Hepatocyte (in vitro differentiated cells): ENCODE measurements at regions not wholly inside any gene's neighbourhood (a gene's known extent, or its start where the extent isn't known, plus 50 kb on each side); places are given as distances from the start of the nearest gene placed in this dataset.
"Not testable (repeated sequence)": the region's sequence is repeated elsewhere in the genome, so short reads cannot be mapped to it uniquely, and the experiment has no call there.

Source experiments
- DNase-seq: peaks from one replicate; pipeline ENCODE4 v3.0.0-alpha.2; 2016; ENCODE audit warnings: low spot score
- H2AFZ ChIP-seq: fragments of 200-600 bp; sonication (generic); 2 replicates; pipeline ENCODE4 v1.6.0; 2016; ENCODE audit warnings: antibody characterized with exemption, mild to moderate bottlenecking
- H3K27ac ChIP-seq: fragments of 200-600 bp; sonication (generic); 2 replicates; pipeline ENCODE4 v1.5.1; 2016; ENCODE audit warnings: mild to moderate bottlenecking
- H3K27me3 ChIP-seq: fragments of 200-600 bp; sonication (generic); 2 replicates; pipeline ENCODE4 v1.6.1; 2016
- H3K36me3 ChIP-seq: fragments of 200-600 bp; sonication (generic); replicated peaks from 2 replicates; pipeline ENCODE4 v1.5.1; 2016; ENCODE audit warnings: low read depth; ENCODE audit not compliant: insufficient read depth
- H3K4me1 ChIP-seq: fragments of 200-600 bp; sonication (generic); 2 replicates; pipeline ENCODE4 v1.5.1; 2016; ENCODE audit warnings: mild to moderate bottlenecking, moderate library complexity; ENCODE audit not compliant: insufficient read depth
- H3K4me2 ChIP-seq: fragments of 200-600 bp; sonication (generic); 2 replicates; pipeline ENCODE4 v1.6.0; 2016
- H3K4me3 ChIP-seq: fragments of 200-600 bp; sonication (generic); 2 replicates; pipeline ENCODE4 v1.5.1; 2016; ENCODE audit warnings: mild to moderate bottlenecking
- H3K79me2 ChIP-seq: fragments of 200-600 bp; sonication (generic); 2 replicates; pipeline ENCODE4 v1.6.0; 2017; ENCODE audit warnings: mild to moderate bottlenecking
- H3K9me2 ChIP-seq: fragments of 200-600 bp; sonication (generic); replicated peaks from 2 replicates; pipeline ENCODE4 v1.6.0; 2017; ENCODE audit warnings: mild to moderate bottlenecking; ENCODE audit not compliant: insufficient read depth
- H3K9me3 ChIP-seq: fragments of 200-600 bp; sonication (generic); 2 replicates; pipeline ENCODE4 v1.5.1; 2016; ENCODE audit warnings: low read depth, mild to moderate bottlenecking
- H4K20me1 ChIP-seq: fragments of 200-600 bp; sonication (generic); 2 replicates; pipeline ENCODE4 v1.6.0; 2016; ENCODE audit warnings: mild to moderate bottlenecking; ENCODE audit not compliant: insufficient read depth, poor library complexity, severe bottlenecking
- EZH2 ChIP-seq: fragments of 200-600 bp; sonication (generic); IDR thresholded peaks from 2 replicates; pipeline ENCODE4 v1.6.1; 2016; ENCODE audit warnings: antibody characterized with exemption, mild to moderate bottlenecking, borderline replicate concordance
- EZH2phosphoT487 ChIP-seq: fragments of 200-600 bp; sonication (generic); IDR thresholded peaks from one replicate; pipeline ENCODE4 v1.6.1; 2018; ENCODE audit warnings: antibody characterized with exemption, mild to moderate bottlenecking, low read depth, moderate library complexity; ENCODE audit not compliant: unreplicated experiment, severe bottlenecking
- WGBS: methylation state at CpG from one replicate; pipeline ENCODE4 v1.1.6; 2016; ENCODE audit warnings: low lambda C conversion rate; ENCODE audit errors: missing lambda C conversion rate; 5-methylcytosine and 5-hydroxymethylcytosine counted together
- TF ChIP-seq, protein P1 (sequence below): fragments of 200-600 bp; sonication (generic); IDR thresholded peaks from 2 replicates; pipeline ENCODE4 v1.5.1; 2016; ENCODE audit warnings: antibody characterized with exemption, mild to moderate bottlenecking; ENCODE audit not compliant: poor library complexity

DNA sequence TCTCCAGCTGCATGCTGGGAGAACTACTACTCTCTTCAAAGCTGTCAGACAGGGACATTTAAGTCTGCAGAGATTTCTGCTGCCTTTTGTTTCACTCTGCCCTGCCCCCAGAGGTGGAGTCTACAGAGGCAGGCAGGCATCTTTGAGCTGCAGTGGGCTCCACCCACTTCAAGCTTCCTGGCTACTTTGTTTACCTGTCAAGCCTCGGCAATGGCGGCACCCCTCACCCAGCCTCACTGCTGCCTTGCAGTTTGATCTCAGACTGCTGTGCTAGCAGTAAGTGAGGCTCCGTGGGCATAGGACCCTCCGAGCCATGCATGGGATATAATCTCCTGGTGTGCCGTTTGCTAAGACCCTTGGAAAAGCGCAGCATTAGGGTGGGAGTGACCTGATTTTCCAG lies 61.7 kb downstream of the DMRTA1 start:
- 93% methylated on average over 6 of the region's 6 CpGs for WGBS
- H3K36me3 ChIP-seq, H3K4me1 ChIP-seq, H3K27me3 ChIP-seq, DNase-seq, H3K9me3 ChIP-seq, H3K4me2 ChIP-seq, H3K9me2 ChIP-seq, H3K27ac ChIP-seq, H4K20me1 ChIP-seq, H3K79me2 ChIP-seq, H3K4me3 ChIP-seq, H2AFZ ChIP-seq: not testable (repeated sequence)

DNA sequence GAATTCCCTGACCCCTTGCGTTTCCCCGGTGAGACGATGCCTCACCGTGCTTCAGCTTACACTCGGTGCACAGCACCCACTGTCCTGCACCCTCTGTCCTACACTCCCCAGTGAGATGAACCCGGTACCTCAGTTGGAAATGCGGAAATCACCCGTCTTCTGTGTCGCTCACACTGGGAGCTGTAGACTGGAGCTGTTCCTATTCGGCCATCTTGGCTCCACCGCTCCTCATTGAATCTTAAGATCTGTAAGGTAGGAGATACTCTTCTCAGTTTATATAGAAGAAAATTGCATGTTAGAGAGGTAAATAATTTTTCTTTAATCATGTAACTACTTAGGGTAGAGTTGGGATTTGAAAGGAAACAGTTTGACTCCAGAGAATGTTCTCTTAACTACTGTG lies 62.2 kb downstream of the DMRTA1 start:
- no peak overlapping the region for H3K27ac ChIP-seq
- no peaks in the 10 kb centered on the region for H4K20me1 ChIP-seq
- no peaks in the 10 kb centered on the region for H3K4me1 ChIP-seq
- no peaks in the 10 kb centered on the region for H3K27me3 ChIP-seq
- no peak overlapping the region for H3K4me3 ChIP-seq
- WGBS: 85% methylated on average over 11 of the region's 11 CpGs
- DNase-seq: no peak
- TF ChIP-seq EZH2phosphoT487: no peak
- TF ChIP-seq, protein P1, sequence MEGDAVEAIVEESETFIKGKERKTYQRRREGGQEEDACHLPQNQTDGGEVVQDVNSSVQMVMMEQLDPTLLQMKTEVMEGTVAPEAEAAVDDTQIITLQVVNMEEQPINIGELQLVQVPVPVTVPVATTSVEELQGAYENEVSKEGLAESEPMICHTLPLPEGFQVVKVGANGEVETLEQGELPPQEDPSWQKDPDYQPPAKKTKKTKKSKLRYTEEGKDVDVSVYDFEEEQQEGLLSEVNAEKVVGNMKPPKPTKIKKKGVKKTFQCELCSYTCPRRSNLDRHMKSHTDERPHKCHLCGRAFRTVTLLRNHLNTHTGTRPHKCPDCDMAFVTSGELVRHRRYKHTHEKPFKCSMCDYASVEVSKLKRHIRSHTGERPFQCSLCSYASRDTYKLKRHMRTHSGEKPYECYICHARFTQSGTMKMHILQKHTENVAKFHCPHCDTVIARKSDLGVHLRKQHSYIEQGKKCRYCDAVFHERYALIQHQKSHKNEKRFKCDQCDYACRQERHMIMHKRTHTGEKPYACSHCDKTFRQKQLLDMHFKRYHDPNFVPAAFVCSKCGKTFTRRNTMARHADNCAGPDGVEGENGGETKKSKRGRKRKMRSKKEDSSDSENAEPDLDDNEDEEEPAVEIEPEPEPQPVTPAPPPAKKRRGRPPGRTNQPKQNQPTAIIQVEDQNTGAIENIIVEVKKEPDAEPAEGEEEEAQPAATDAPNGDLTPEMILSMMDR: no peak
- no peak for TF ChIP-seq EZH2
- H3K4me2 ChIP-seq: no peak overlapping the region
- no peaks in the 10 kb centered on the region for H3K36me3 ChIP-seq
- H3K9me2 ChIP-seq: no peaks in the 10 kb centered on the region
- no peaks in the 10 kb centered on the region for H3K79me2 ChIP-seq
- H2AFZ ChIP-seq: no peak overlapping the region
- no peaks in the 10 kb centered on the region for H3K9me3 ChIP-seq

DNA sequence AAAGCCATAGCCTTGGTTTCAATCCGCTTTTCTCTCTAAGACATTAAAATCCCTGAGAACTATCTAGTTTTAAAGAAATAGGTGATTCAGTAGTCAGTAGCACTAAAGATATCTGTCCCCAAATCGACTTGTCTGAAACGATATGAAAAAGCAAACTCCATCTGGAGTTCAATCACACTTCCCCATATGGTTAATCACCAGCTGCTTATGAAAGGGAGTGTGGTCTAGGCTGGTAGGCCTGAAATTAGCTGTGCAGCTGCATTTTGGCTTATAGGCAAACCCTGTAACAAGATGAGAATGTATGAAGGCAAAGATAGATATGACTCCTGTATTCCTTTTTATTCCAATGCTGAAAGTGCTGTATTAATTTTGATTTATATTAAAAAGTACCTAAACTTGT lies 65.9 kb downstream of the DMRTA1 start:
- Histone ChIP-seq H4K20me1 (no peaks in the 10 kb centered on the region), H3K9me2 (no peaks in the 10 kb centered on the region), H3K27me3 (no peaks in the 10 kb centered on the region), H3K4me3 (no peak overlapping the region), H3K36me3 (no peaks in the 10 kb centered on the region), H3K4me2 (no peak overlapping the region), H3K27ac (no peak overlapping the region), H3K9me3 (no peaks in the 10 kb centered on the region), H3K4me1 (no peaks in the 10 kb centered on the region), H3K79me2 (no peaks in the 10 kb centered on the region), H2AFZ (no peak overlapping the region)
- no peak for DNase-seq
- WGBS: 90% methylated on average over 3 of the region's 3 CpGs
- no peak for TF ChIP-seq EZH2
- TF ChIP-seq, protein P1: no peak
- no peak for TF ChIP-seq EZH2phosphoT487

DNA sequence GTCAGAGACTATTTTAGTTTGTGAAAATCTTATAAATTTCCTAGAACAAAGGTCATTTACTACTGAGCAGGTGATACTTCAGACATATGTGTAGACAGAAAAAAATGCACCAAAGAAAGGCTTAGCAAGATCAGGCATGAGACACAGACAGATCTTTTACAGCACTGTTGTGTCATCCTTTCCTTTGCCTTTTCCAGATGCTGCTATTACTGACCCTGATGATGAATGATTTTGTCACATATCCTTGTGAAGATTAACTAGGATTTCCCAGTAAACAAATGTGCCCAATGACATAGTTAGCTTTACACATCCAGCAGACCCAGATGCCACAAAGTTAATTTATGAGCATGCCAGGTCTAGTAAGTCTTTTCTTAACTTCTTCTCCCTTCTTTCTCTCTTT lies 68.2 kb downstream of the DMRTA1 start:
- H2AFZ ChIP-seq: no peak overlapping the region
- H3K27ac ChIP-seq: no peak overlapping the region
- no peaks in the 10 kb centered on the region for H3K79me2 ChIP-seq
- no peaks in the 10 kb centered on the region for H3K9me3 ChIP-seq
- H3K4me2 ChIP-seq: no peak overlapping the region
- H3K36me3 ChIP-seq: no peaks in the 10 kb centered on the region
- no peak for DNase-seq
- H3K4me3 ChIP-seq: no peak overlapping the region
- no peaks in the 10 kb centered on the region for H3K9me2 ChIP-seq
- no peaks in the 10 kb centered on the region for H4K20me1 ChIP-seq
- H3K27me3 ChIP-seq: no peaks in the 10 kb centered on the region
- no peak for TF ChIP-seq EZH2
- TF ChIP-seq, protein P1: no peak
- TF ChIP-seq EZH2phosphoT487: no peak
- H3K4me1 ChIP-seq: no peaks in the 10 kb centered on the region
